ENCODE measurements at regions not wholly inside any gene's neighbourhood (a gene's known extent, or its start where the extent isn't known, plus 50 kb on each side); places are given as distances from the start of the nearest gene placed in this dataset.
A peak's percentile ranks its signal among the peaks of the same experiment; 100 is the strongest.

GRCh38 chr14:56715938-56716337 lies 94.3 kb downstream of the OTX2 start:
- Histone ChIP-seq H3K9me3 (ENCODE audit: low read depth) (no peaks in the 10 kb centered on the region), H3K4me2 (no peak overlapping the region), H2AFZ (no peak overlapping the region), H3K4me3 (no peak overlapping the region), H3K4me1 (ENCODE audit: insufficient read depth) (no peaks in the 10 kb centered on the region), H4K20me1 (ENCODE audit: insufficient read depth, poor library complexity, severe bottlenecking) (no peaks in the 10 kb centered on the region), H3K9me2 (replicated peaks; ENCODE audit: insufficient read depth) (no peaks in the 10 kb centered on the region), H3K36me3 (replicated peaks; ENCODE audit: insufficient read depth, low read depth) (no peaks in the 10 kb centered on the region), H3K27me3 (no peaks in the 10 kb centered on the region), H3K79me2 (no peaks in the 10 kb centered on the region), H3K27ac (no peak overlapping the region)
- DNase-seq (ENCODE audit: low spot score): no peak
- 57% methylated on average over 4 of the region's 4 CpGs for WGBS (ENCODE audit: low lambda C conversion rate, missing lambda C conversion rate)
- TF ChIP-seq EZH2phosphoT487 (IDR thresholded peaks at IDR 0.05; ENCODE audit: low read depth, severe bottlenecking, unreplicated experiment) (no peak), CTCF (IDR thresholded peaks at IDR 0.05; ENCODE audit: poor library complexity) (no peak), EZH2 (IDR thresholded peaks at IDR 0.05; ENCODE audit: borderline replicate concordance) (no peak)

- Histone ChIP-seq H4K20me1 (ENCODE audit: insufficient read depth, poor library complexity, severe bottlenecking) (no peaks in the 10 kb centered on the region), H3K36me3 (replicated peaks; ENCODE audit: insufficient read depth, low read depth) (no peaks in the 10 kb centered on the region), H3K9me2 (replicated peaks; ENCODE audit: insufficient read depth) (no peaks in the 10 kb centered on the region), H3K4me2 (peak overlapping the region; percentile 4), H3K27me3 (no peaks in the 10 kb centered on the region), H3K4me1 (ENCODE audit: insufficient read depth) (no peaks in the 10 kb centered on the region), H3K79me2 (no peaks in the 10 kb centered on the region), H2AFZ (no peak overlapping the region), H3K9me3 (ENCODE audit: low read depth) (no peaks in the 10 kb centered on the region), H3K4me3 (no peak overlapping the region), H3K27ac (no peak overlapping the region)
- WGBS (ENCODE audit: low lambda C conversion rate, missing lambda C conversion rate): 49% methylated on average over 3 of the region's 3 CpGs
- DNase-seq (ENCODE audit: low spot score): peak; percentile 16
- TF ChIP-seq EZH2phosphoT487 (IDR thresholded peaks at IDR 0.05; ENCODE audit: low read depth, severe bottlenecking, unreplicated experiment): no peak
- TF ChIP-seq EZH2 (IDR thresholded peaks at IDR 0.05; ENCODE audit: borderline replicate concordance): no peak
- no peak for TF ChIP-seq CTCF (IDR thresholded peaks at IDR 0.05; ENCODE audit: poor library complexity)
Measured at GRCh38 chr14:56709201-56709600, 101.1 kb downstream of the OTX2 start.

- peak overlapping the region; percentile 4 for H3K4me2 ChIP-seq
- H2AFZ ChIP-seq: no peak overlapping the region
- H3K4me1 ChIP-seq (ENCODE audit: insufficient read depth): no peaks in the 10 kb centered on the region
- DNase-seq (ENCODE audit: low spot score): no peak
- no peaks in the 10 kb centered on the region for H3K27me3 ChIP-seq
- 49% methylated on average over 6 of the region's 6 CpGs for WGBS (ENCODE audit: low lambda C conversion rate, missing lambda C conversion rate)
- no peaks in the 10 kb centered on the region for H3K9me2 ChIP-seq (replicated peaks; ENCODE audit: insufficient read depth)
- no peak for TF ChIP-seq EZH2 (IDR thresholded peaks at IDR 0.05; ENCODE audit: borderline replicate concordance)
- H3K4me3 ChIP-seq: no peak overlapping the region
- H4K20me1 ChIP-seq (ENCODE audit: insufficient read depth, poor library complexity, severe bottlenecking): no peaks in the 10 kb centered on the region
- H3K79me2 ChIP-seq: no peaks in the 10 kb centered on the region
- H3K9me3 ChIP-seq (ENCODE audit: low read depth): no peaks in the 10 kb centered on the region
- no peaks in the 10 kb centered on the region for H3K36me3 ChIP-seq (replicated peaks; ENCODE audit: insufficient read depth, low read depth)
- no peak overlapping the region for H3K27ac ChIP-seq
Measured at GRCh38 chr14:56708704-56709103, 101.6 kb downstream of the OTX2 start.

- H2AFZ ChIP-seq: no peak overlapping the region
- H3K79me2 ChIP-seq: no peaks in the 10 kb centered on the region
- H3K27me3 ChIP-seq: no peaks in the 10 kb centered on the region
- WGBS (ENCODE audit: low lambda C conversion rate, missing lambda C conversion rate): 75% methylated on average over 6 of the region's 6 CpGs
- no peak overlapping the region for H3K4me2 ChIP-seq
- no peaks in the 10 kb centered on the region for H4K20me1 ChIP-seq (ENCODE audit: insufficient read depth, poor library complexity, severe bottlenecking)
- no peak overlapping the region for H3K27ac ChIP-seq
- H3K36me3 ChIP-seq (replicated peaks; ENCODE audit: insufficient read depth, low read depth): no peaks in the 10 kb centered on the region
- TF ChIP-seq EZH2 (IDR thresholded peaks at IDR 0.05; ENCODE audit: borderline replicate concordance) (no peak), EZH2phosphoT487 (IDR thresholded peaks at IDR 0.05; ENCODE audit: low read depth, severe bottlenecking, unreplicated experiment) (no peak), CTCF (IDR thresholded peaks at IDR 0.05; ENCODE audit: poor library complexity) (no peak)
- H3K9me2 ChIP-seq (replicated peaks; ENCODE audit: insufficient read depth): no peaks in the 10 kb centered on the region
- no peak overlapping the region for H3K4me3 ChIP-seq
- H3K4me1 ChIP-seq (ENCODE audit: insufficient read depth): no peaks in the 10 kb centered on the region
- no peak for DNase-seq (ENCODE audit: low spot score)
- no peaks in the 10 kb centered on the region for H3K9me3 ChIP-seq (ENCODE audit: low read depth)
Measured at GRCh38 chr14:56703947-56704346, 106.3 kb downstream of the OTX2 start.

Measured in hepatocyte (in vitro differentiated cells).